Thoracic aorta (tissue), 2 donors: ENCODE measurements at regions not wholly inside any gene's neighbourhood (a gene's known extent, or its start where the extent isn't known, plus 50 kb on each side); places are given as distances from the start of the nearest gene placed in this dataset.

Experiments used
- ATAC-seq: fragments of 150-250 bp; one replicate; pipeline ENCODE4 v1.8.0; 2017; ENCODE audit warnings: low read depth; ENCODE audit not compliant: insufficient number of reproducible peaks, low FRiP score
- DNase-seq: peaks from one replicate; pipeline ENCODE4 v3.0.0-alpha.2; 2020; ENCODE audit warnings: low spot score
- H3K27ac ChIP-seq, 2 donors: fragments of 200-600 bp; sonication (generic); 1 replicate in 1 of 2; 2 replicates in 1 of 2; pipeline ENCODE4 v1.5.1; 2016; ENCODE audit warnings: mild to moderate bottlenecking in 2 of 2, moderate library complexity in 2 of 2
- H3K27me3 ChIP-seq: fragments of 200-600 bp; sonication (generic); replicated peaks from 2 replicates; pipeline ENCODE4 v1.6.0; 2016; ENCODE audit warnings: mild to moderate bottlenecking; ENCODE audit not compliant: insufficient read depth
- H3K36me3 ChIP-seq: fragments of 200-600 bp; sonication (generic); one replicate; pipeline ENCODE4 v1.5.1; 2016
- H3K4me1 ChIP-seq, 2 donors: fragments of 200-600 bp; sonication (generic); 1 replicate in 1 of 2; 2 replicates in 1 of 2; pipeline versions ENCODE4 v1.5.1 to v1.6.0; 2016; ENCODE audit warnings: low read depth in 2 of 2, mild to moderate bottlenecking in 1 of 2; ENCODE audit not compliant: control insufficient read depth in 1 of 2
- H3K4me3 ChIP-seq: fragments of 200-600 bp; sonication (generic); 2 replicates; pipeline ENCODE4 v1.5.1; 2016; ENCODE audit warnings: mild to moderate bottlenecking
- H3K9me3 ChIP-seq: fragments of 200-600 bp; sonication (generic); 2 replicates; pipeline ENCODE4 v1.5.1; 2016
- CTCF ChIP-seq: fragments of 200-600 bp; sonication (generic); IDR thresholded peaks from one replicate; pipeline ENCODE4 v1.5.1; 2019; ENCODE audit warnings: antibody characterized with exemption

DNA sequence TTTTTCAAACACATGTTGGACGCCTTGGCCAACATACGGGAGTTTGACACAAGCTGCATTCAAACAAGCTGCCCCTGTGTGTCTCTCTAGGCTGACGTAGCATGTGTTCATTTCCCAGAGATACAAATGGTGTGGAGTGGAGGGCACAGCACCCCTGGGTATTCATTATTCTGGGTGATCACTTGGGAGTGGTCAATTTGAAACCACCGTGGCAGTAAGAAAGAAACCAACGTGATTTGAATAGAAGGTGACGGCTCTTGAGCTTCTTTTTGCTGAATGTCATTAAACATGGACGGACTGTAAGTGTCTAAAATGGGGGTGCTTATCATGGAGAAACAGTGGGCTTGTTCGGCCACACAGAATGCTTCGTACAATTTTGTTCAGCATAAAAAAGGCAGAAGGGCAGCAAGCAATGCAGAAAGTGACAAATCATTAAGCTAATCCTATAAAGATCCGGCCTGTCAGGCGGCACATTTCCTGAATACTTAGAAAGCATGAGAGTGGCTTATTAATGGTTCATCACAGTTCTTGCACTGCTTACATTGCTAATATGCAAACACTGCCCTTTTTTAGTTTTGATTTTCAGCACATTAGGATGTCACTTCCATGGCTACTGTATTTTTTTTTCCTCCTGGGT lies 1261.9 kb upstream of the CITED2 start:
- no peaks in the 10 kb centered on the region for H3K4me1 ChIP-seq
- no peak for TF ChIP-seq CTCF
- H3K36me3 ChIP-seq, result no peaks in the 10 kb centered on the region
- DNase-seq, result no peak
- no peak overlapping the region for H3K4me3 ChIP-seq
- no peak for ATAC-seq
- H3K27ac ChIP-seq, result no peak overlapping the region
- no peaks in the 10 kb centered on the region for H3K27me3 ChIP-seq
- no peaks in the 10 kb centered on the region for H3K9me3 ChIP-seq

DNA sequence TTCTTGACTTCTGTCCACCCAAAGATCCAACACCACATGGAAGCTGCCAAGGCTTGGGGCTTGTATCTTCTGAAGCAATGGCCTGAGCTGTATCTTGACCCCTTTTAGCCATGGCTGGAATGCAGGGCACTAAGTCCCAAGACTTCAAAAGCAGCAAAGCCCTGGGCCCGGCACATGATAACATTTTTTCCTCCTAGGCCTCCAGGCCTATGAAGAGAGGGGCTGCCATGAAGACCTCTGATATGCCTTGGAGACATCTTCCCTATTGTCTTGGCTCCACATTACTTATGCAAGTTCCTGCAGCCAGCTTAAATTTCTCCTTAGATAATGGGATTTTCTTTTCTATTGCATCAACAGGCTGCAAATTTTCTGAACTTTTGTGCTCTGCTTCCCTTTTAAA lies 1252.6 kb upstream of the CITED2 start:
- no peak overlapping the region for H3K4me3 ChIP-seq
- H3K27ac ChIP-seq, result no peak overlapping the region
- no peak for TF ChIP-seq CTCF
- no peaks in the 10 kb centered on the region for H3K36me3 ChIP-seq
- ATAC-seq (no peak), DNase-seq (no peak)
- H3K9me3 ChIP-seq, result peaks cover 10% of the 10 kb centered on the region
- H3K27me3 ChIP-seq, result no peaks in the 10 kb centered on the region
- H3K4me1 ChIP-seq, result no peaks in the 10 kb centered on the region

GRCh38 chr6:140623498-140623897 lies 1249.0 kb upstream of the CITED2 start:
- Histone ChIP-seq H3K9me3 (peaks cover 10% of the 10 kb centered on the region), H3K27ac (no peak overlapping the region), H3K4me3 (no peak overlapping the region), H3K36me3 (no peaks in the 10 kb centered on the region), H3K27me3 (no peaks in the 10 kb centered on the region), H3K4me1 (no peaks in the 10 kb centered on the region)
- no peak for TF ChIP-seq CTCF
- no peak for DNase-seq
- ATAC-seq, result no peak

- TF ChIP-seq CTCF, result no peak
- no peaks in the 10 kb centered on the region for H3K36me3 ChIP-seq
- no peaks in the 10 kb centered on the region for H3K9me3 ChIP-seq
- H3K4me3 ChIP-seq, result no peak overlapping the region
- ATAC-seq, result no peak
- H3K27me3 ChIP-seq, result no peaks in the 10 kb centered on the region
- no peak for DNase-seq
- no peak overlapping the region for H3K27ac ChIP-seq
- H3K4me1 ChIP-seq, result no peaks in the 10 kb centered on the region
These were observed 1246.0 kb upstream of the CITED2 start for GRCh38 chr6:140620496-140620895.

GRCh38 chr6:140609956-140610355 lies 1235.5 kb upstream of the CITED2 start:
- ATAC-seq (no peak), DNase-seq (no peak)
- H3K4me3 ChIP-seq, result no peak overlapping the region
- H3K27me3 ChIP-seq, result no peaks in the 10 kb centered on the region
- H3K36me3 ChIP-seq, result no peaks in the 10 kb centered on the region
- no peak overlapping the region for H3K27ac ChIP-seq
- H3K4me1 ChIP-seq, result peaks cover 6 to 13% of the 10 kb centered on the region in 2 donors
- TF ChIP-seq CTCF, result no peak
- no peaks in the 10 kb centered on the region for H3K9me3 ChIP-seq
